ENCODE measurements at regions not wholly inside any gene's neighbourhood (a gene's known extent, or its start where the extent isn't known, plus 50 kb on each side); places are given as distances from the start of the nearest gene placed in this dataset.
"Not testable (repeated sequence)": the region's sequence is repeated elsewhere in the genome, so short reads cannot be mapped to it uniquely, and the experiment has no call there.

- no peaks in the 10 kb centered on the region for H3K36me3 ChIP-seq (ENCODE audit: control insufficient read depth in 3 of 3, insufficient read depth in 3 of 3, low read length in 3 of 3)
- H3K27ac ChIP-seq (ENCODE audit: low read depth, low read length), result no peak overlapping the region
- H3K4me3 ChIP-seq (ENCODE audit: low read length in 3 of 3), result no peak overlapping the region
- H3K4me1 ChIP-seq (ENCODE audit: control insufficient read depth in 3 of 3, insufficient read depth in 3 of 3, low read length in 3 of 3), result no peaks in the 10 kb centered on the region
- no peaks in the 10 kb centered on the region for H3K9me3 ChIP-seq (ENCODE audit: control insufficient read depth in 3 of 3, low read length in 3 of 3)
- no peak overlapping the region for H3K9ac ChIP-seq (ENCODE audit: low read depth in 1 of 3, low read length in 3 of 3)
- no peaks in the 10 kb centered on the region for H3K27me3 ChIP-seq (ENCODE audit: control insufficient read depth in 3 of 3, insufficient read depth in 3 of 3, low read length in 3 of 3)
Measured at GRCh38 chr3:144501467-144501866, 529.8 kb downstream of the DIPK2A start.

- Histone ChIP-seq H3K27me3 (ENCODE audit: control insufficient read depth in 3 of 3, insufficient read depth in 3 of 3, low read length in 3 of 3) (no peaks in the 10 kb centered on the region), H3K36me3 (ENCODE audit: control insufficient read depth in 3 of 3, insufficient read depth in 3 of 3, low read length in 3 of 3) (no peaks in the 10 kb centered on the region), H3K9ac (ENCODE audit: low read depth in 1 of 3, low read length in 3 of 3) (no peak overlapping the region), H3K4me1 (ENCODE audit: control insufficient read depth in 3 of 3, insufficient read depth in 3 of 3, low read length in 3 of 3) (no peaks in the 10 kb centered on the region), H3K27ac (ENCODE audit: low read depth, low read length) (no peak overlapping the region), H3K9me3 (ENCODE audit: control insufficient read depth in 3 of 3, low read length in 3 of 3) (no peaks in the 10 kb centered on the region), H3K4me3 (ENCODE audit: low read length in 3 of 3) (no peak overlapping the region)
Measured at GRCh38 chr3:144502402-144502801, 530.8 kb downstream of the DIPK2A start.

- not testable (repeated sequence) for H3K27me3 ChIP-seq (ENCODE audit: control insufficient read depth in 3 of 3, insufficient read depth in 3 of 3, low read length in 3 of 3); H3K9ac ChIP-seq (ENCODE audit: low read depth in 1 of 3, low read length in 3 of 3); H3K4me1 ChIP-seq (ENCODE audit: control insufficient read depth in 3 of 3, insufficient read depth in 3 of 3, low read length in 3 of 3); H3K4me3 ChIP-seq (ENCODE audit: low read length in 3 of 3); H3K9me3 ChIP-seq (ENCODE audit: control insufficient read depth in 3 of 3, low read length in 3 of 3); H3K36me3 ChIP-seq (ENCODE audit: control insufficient read depth in 3 of 3, insufficient read depth in 3 of 3, low read length in 3 of 3); H3K27ac ChIP-seq (ENCODE audit: low read depth, low read length)
Measured at GRCh38 chr3:144506375-144506774, 534.8 kb downstream of the DIPK2A start.

GRCh38 chr3:144511346-144511745, 539.7 kb downstream of the DIPK2A start:
- Histone ChIP-seq H3K27me3 (ENCODE audit: control insufficient read depth in 3 of 3, insufficient read depth in 3 of 3, low read length in 3 of 3) (no peaks in the 10 kb centered on the region), H3K9ac (ENCODE audit: low read depth in 1 of 3, low read length in 3 of 3) (no peak overlapping the region), H3K4me1 (ENCODE audit: control insufficient read depth in 3 of 3, insufficient read depth in 3 of 3, low read length in 3 of 3) (no peaks in the 10 kb centered on the region), H3K36me3 (ENCODE audit: control insufficient read depth in 3 of 3, insufficient read depth in 3 of 3, low read length in 3 of 3) (no peaks in the 10 kb centered on the region), H3K27ac (ENCODE audit: low read depth, low read length) (no peak overlapping the region), H3K4me3 (ENCODE audit: low read length in 3 of 3) (no peak overlapping the region), H3K9me3 (ENCODE audit: control insufficient read depth in 3 of 3, low read length in 3 of 3) (no peaks in the 10 kb centered on the region)

GRCh38 chr3:144516026-144516425, 544.4 kb downstream of the DIPK2A start:
- no peak overlapping the region for H3K4me3 ChIP-seq (ENCODE audit: low read length in 3 of 3)
- H3K9ac ChIP-seq (ENCODE audit: low read depth in 1 of 3, low read length in 3 of 3), result no peak overlapping the region
- H3K27me3 ChIP-seq (ENCODE audit: control insufficient read depth in 3 of 3, insufficient read depth in 3 of 3, low read length in 3 of 3), result no peaks in the 10 kb centered on the region
- no peaks in the 10 kb centered on the region for H3K36me3 ChIP-seq (ENCODE audit: control insufficient read depth in 3 of 3, insufficient read depth in 3 of 3, low read length in 3 of 3)
- no peaks in the 10 kb centered on the region for H3K4me1 ChIP-seq (ENCODE audit: control insufficient read depth in 3 of 3, insufficient read depth in 3 of 3, low read length in 3 of 3)
- H3K27ac ChIP-seq (ENCODE audit: low read depth, low read length), result no peak overlapping the region
- no peaks in the 10 kb centered on the region for H3K9me3 ChIP-seq (ENCODE audit: control insufficient read depth in 3 of 3, low read length in 3 of 3)

GRCh38 chr3:144516589-144516988, 545.0 kb downstream of the DIPK2A start:
- Histone ChIP-seq H3K27ac (ENCODE audit: low read depth, low read length) (no peak overlapping the region), H3K36me3 (ENCODE audit: control insufficient read depth in 3 of 3, insufficient read depth in 3 of 3, low read length in 3 of 3) (no peaks in the 10 kb centered on the region), H3K4me1 (ENCODE audit: control insufficient read depth in 3 of 3, insufficient read depth in 3 of 3, low read length in 3 of 3) (no peaks in the 10 kb centered on the region), H3K27me3 (ENCODE audit: control insufficient read depth in 3 of 3, insufficient read depth in 3 of 3, low read length in 3 of 3) (no peaks in the 10 kb centered on the region), H3K9me3 (ENCODE audit: control insufficient read depth in 3 of 3, low read length in 3 of 3) (no peaks in the 10 kb centered on the region), H3K9ac (ENCODE audit: low read depth in 1 of 3, low read length in 3 of 3) (no peak overlapping the region), H3K4me3 (ENCODE audit: low read length in 3 of 3) (no peak overlapping the region)

GRCh38 chr3:144521131-144521530, 549.5 kb downstream of the DIPK2A start:
- Histone ChIP-seq H3K27ac (ENCODE audit: low read depth, low read length) (no peak overlapping the region), H3K9ac (ENCODE audit: low read depth in 1 of 3, low read length in 3 of 3) (no peak overlapping the region), H3K4me1 (ENCODE audit: control insufficient read depth in 3 of 3, insufficient read depth in 3 of 3, low read length in 3 of 3) (no peaks in the 10 kb centered on the region), H3K4me3 (ENCODE audit: low read length in 3 of 3) (no peak overlapping the region), H3K27me3 (ENCODE audit: control insufficient read depth in 3 of 3, insufficient read depth in 3 of 3, low read length in 3 of 3) (no peaks in the 10 kb centered on the region), H3K36me3 (ENCODE audit: control insufficient read depth in 3 of 3, insufficient read depth in 3 of 3, low read length in 3 of 3) (no peaks in the 10 kb centered on the region), H3K9me3 (ENCODE audit: control insufficient read depth in 3 of 3, low read length in 3 of 3) (no peaks in the 10 kb centered on the region)

GRCh38 chr3:144522456-144522855, 550.8 kb downstream of the DIPK2A start:
- no peak overlapping the region for H3K4me3 ChIP-seq (ENCODE audit: low read length in 3 of 3)
- H3K36me3 ChIP-seq (ENCODE audit: control insufficient read depth in 3 of 3, insufficient read depth in 3 of 3, low read length in 3 of 3), result no peaks in the 10 kb centered on the region
- H3K9ac ChIP-seq (ENCODE audit: low read depth in 1 of 3, low read length in 3 of 3), result no peak overlapping the region
- H3K4me1 ChIP-seq (ENCODE audit: control insufficient read depth in 3 of 3, insufficient read depth in 3 of 3, low read length in 3 of 3), result no peaks in the 10 kb centered on the region
- no peaks in the 10 kb centered on the region for H3K9me3 ChIP-seq (ENCODE audit: control insufficient read depth in 3 of 3, low read length in 3 of 3)
- H3K27ac ChIP-seq (ENCODE audit: low read depth, low read length), result no peak overlapping the region
- no peaks in the 10 kb centered on the region for H3K27me3 ChIP-seq (ENCODE audit: control insufficient read depth in 3 of 3, insufficient read depth in 3 of 3, low read length in 3 of 3)

- no peak overlapping the region for H3K9ac ChIP-seq (ENCODE audit: low read depth in 1 of 3, low read length in 3 of 3)
Measured at GRCh38 chr3:144523396-144523795, 551.8 kb downstream of the DIPK2A start.

GRCh38 chr3:144524531-144524930, 552.9 kb downstream of the DIPK2A start:
- H3K4me1 ChIP-seq (ENCODE audit: control insufficient read depth in 3 of 3, insufficient read depth in 3 of 3, low read length in 3 of 3), result no peaks in the 10 kb centered on the region
- no peak overlapping the region for H3K4me3 ChIP-seq (ENCODE audit: low read length in 3 of 3)
- H3K27me3 ChIP-seq (ENCODE audit: control insufficient read depth in 3 of 3, insufficient read depth in 3 of 3, low read length in 3 of 3), result no peaks in the 10 kb centered on the region
- no peaks in the 10 kb centered on the region for H3K36me3 ChIP-seq (ENCODE audit: control insufficient read depth in 3 of 3, insufficient read depth in 3 of 3, low read length in 3 of 3)
- H3K9ac ChIP-seq (ENCODE audit: low read depth in 1 of 3, low read length in 3 of 3), result no peak overlapping the region
- no peak overlapping the region for H3K27ac ChIP-seq (ENCODE audit: low read depth, low read length)
- H3K9me3 ChIP-seq (ENCODE audit: control insufficient read depth in 3 of 3, low read length in 3 of 3), result no peaks in the 10 kb centered on the region

More at GRCh38 chr3:144523396-144523795, 551.8 kb downstream of the DIPK2A start:
- Histone ChIP-seq H3K27ac (ENCODE audit: low read depth, low read length) (no peak overlapping the region), H3K27me3 (ENCODE audit: control insufficient read depth in 3 of 3, insufficient read depth in 3 of 3, low read length in 3 of 3) (no peaks in the 10 kb centered on the region), H3K4me1 (ENCODE audit: control insufficient read depth in 3 of 3, insufficient read depth in 3 of 3, low read length in 3 of 3) (no peaks in the 10 kb centered on the region), H3K36me3 (ENCODE audit: control insufficient read depth in 3 of 3, insufficient read depth in 3 of 3, low read length in 3 of 3) (no peaks in the 10 kb centered on the region), H3K4me3 (ENCODE audit: low read length in 3 of 3) (no peak overlapping the region), H3K9me3 (ENCODE audit: control insufficient read depth in 3 of 3, low read length in 3 of 3) (no peaks in the 10 kb centered on the region)

GRCh38 chr3:144529566-144529965, 557.9 kb downstream of the DIPK2A start:
- Histone ChIP-seq H3K9me3 (ENCODE audit: control insufficient read depth in 3 of 3, low read length in 3 of 3) (no peaks in the 10 kb centered on the region), H3K4me1 (ENCODE audit: control insufficient read depth in 3 of 3, insufficient read depth in 3 of 3, low read length in 3 of 3) (no peaks in the 10 kb centered on the region), H3K27me3 (ENCODE audit: control insufficient read depth in 3 of 3, insufficient read depth in 3 of 3, low read length in 3 of 3) (no peaks in the 10 kb centered on the region)

More at GRCh38 chr3:144529566-144529965, 557.9 kb downstream of the DIPK2A start:
- no peaks in the 10 kb centered on the region for H3K36me3 ChIP-seq (ENCODE audit: control insufficient read depth in 3 of 3, insufficient read depth in 3 of 3, low read length in 3 of 3)
- no peak overlapping the region for H3K9ac ChIP-seq (ENCODE audit: low read depth in 1 of 3, low read length in 3 of 3)
- no peak overlapping the region for H3K4me3 ChIP-seq (ENCODE audit: low read length in 3 of 3)
- H3K27ac ChIP-seq (ENCODE audit: low read depth, low read length), result no peak overlapping the region
